Panc1 (cell line): ENCODE measurements at regions not wholly inside any gene's neighbourhood (a gene's known extent, or its start where the extent isn't known, plus 50 kb on each side); places are given as distances from the start of the nearest gene placed in this dataset.

Experiments used
- ATAC-seq: fragments of 200-7000 bp; cut with Tn5 transposase; 2 replicates; pipeline ENCODE4 v1.9.1; 2020; ENCODE audit warnings: mild to moderate bottlenecking, moderate library complexity
- BruUV-seq: library from RNA; stranded (reverse); fragments of 400-500 nt; replicated peaks from 2 replicates; lab custom pipeline; 2021; lab: Mats Ljungman, UMichigan
- CTCF ChIA-PET: fragments of 300-600 bp; sonication (Branson Sonifier 250); formaldehyde crosslinking; loops from one replicate; lab custom pipeline; 2022; ENCODE audit warnings: antibody characterized with exemption; lab: Charles Lee
- POLR2A ChIA-PET: fragments of 300-600 bp; sonication (Branson Sonifier 250); formaldehyde crosslinking; loops from one replicate; lab custom pipeline; 2022; ENCODE audit warnings: antibody characterized with exemption; lab: Charles Lee
- DNase-seq: peaks from one replicate; pipeline ENCODE4 v3.0.0-alpha.2; 2010; ENCODE audit warnings: low read depth, low spot score
- H3K27ac ChIP-seq: 2 replicates; pipeline ENCODE4 v1.5.1; 2011; ENCODE audit warnings: mild to moderate bottlenecking, low read length, inconsistent platforms
- H3K27me3 ChIP-seq: fragments of 200-500 bp; sonication (Bioruptor generic); 2 replicates; pipeline ENCODE4 v1.6.0; 2014; ENCODE audit warnings: low read length, inconsistent platforms; ENCODE audit not compliant: control insufficient read depth, insufficient read depth
- H3K36me3 ChIP-seq: fragments of 200-500 bp; sonication (Bioruptor generic); 2 replicates; pipeline ENCODE4 v1.5.1; 2014; ENCODE audit warnings: inconsistent platforms, mild to moderate bottlenecking, low read length, moderate library complexity; ENCODE audit not compliant: control insufficient read depth, insufficient read depth
- H3K4me1 ChIP-seq: 2 replicates; pipeline ENCODE4 v1.5.1; 2011; ENCODE audit warnings: inconsistent platforms, mild to moderate bottlenecking, low read length, moderate library complexity; ENCODE audit not compliant: control insufficient read depth, insufficient read depth
- H3K4me3 ChIP-seq, 2 experiments: 2 replicates each; pipeline ENCODE4 v1.5.1; 2011 to 2012; ENCODE audit warnings: low read depth in 2 of 2, low read length in 2 of 2, mild to moderate bottlenecking in 2 of 2, inconsistent platforms in 1 of 2, moderate library complexity in 1 of 2
- H3K9me3 ChIP-seq: fragments of 200-500 bp; sonication (Bioruptor generic); 2 replicates; pipeline ENCODE4 v1.5.1; 2014; ENCODE audit warnings: low read depth, mild to moderate bottlenecking, inconsistent platforms, low read length, moderate library complexity; ENCODE audit not compliant: control insufficient read depth, insufficient read depth
- POLR2AphosphoS5 ChIP-seq: IDR thresholded peaks from 2 replicates; pipeline ENCODE4 v1.6.1; 2012; ENCODE audit warnings: mild to moderate bottlenecking, low read depth, low read length, moderate library complexity
- SIN3A ChIP-seq: IDR thresholded peaks from 2 replicates; pipeline ENCODE4 v1.6.1; 2012; ENCODE audit warnings: low read depth, mild to moderate bottlenecking, low read length, moderate library complexity, borderline replicate concordance; ENCODE audit not compliant: insufficient read depth
- TCF7L2 ChIP-seq: IDR thresholded peaks from 2 replicates; pipeline ENCODE4 v1.6.1; 2011; ENCODE audit warnings: mild to moderate bottlenecking, low read depth, low read length, inconsistent platforms
- in situ Hi-C: cut with HindIII; loops from 2 replicates; pipeline ENCODE4 v1.10.0; 2016; ENCODE audit warnings: low sequenced_read_pairs, low pct_unique_long_range_greater_than_20kb
- intact Hi-C: fragments of 100-400 bp; cut with micrococcal nuclease; formaldehyde crosslinking; loops from one replicate; pipeline ENCODE4 v1.10.0; 2022; ENCODE audit not compliant: unreplicated experiment
- TF ChIP-seq, protein P1 (sequence below), 2 experiments: IDR thresholded peaks; 2 replicates each; pipeline ENCODE4 v1.6.1; 2011 to 2012; ENCODE audit warnings: low read depth in 2 of 2, control low read depth in 1 of 2, low read length in 1 of 2, mild to moderate bottlenecking in 1 of 2, moderate library complexity in 1 of 2; ENCODE audit not compliant: insufficient read depth in 1 of 2
- TF ChIP-seq, protein P2 (sequence below): fragments of 450-650 bp; IDR thresholded peaks from 2 replicates; pipeline ENCODE4 v1.5.1; 2017; ENCODE audit warnings: mild to moderate bottlenecking

DNA sequence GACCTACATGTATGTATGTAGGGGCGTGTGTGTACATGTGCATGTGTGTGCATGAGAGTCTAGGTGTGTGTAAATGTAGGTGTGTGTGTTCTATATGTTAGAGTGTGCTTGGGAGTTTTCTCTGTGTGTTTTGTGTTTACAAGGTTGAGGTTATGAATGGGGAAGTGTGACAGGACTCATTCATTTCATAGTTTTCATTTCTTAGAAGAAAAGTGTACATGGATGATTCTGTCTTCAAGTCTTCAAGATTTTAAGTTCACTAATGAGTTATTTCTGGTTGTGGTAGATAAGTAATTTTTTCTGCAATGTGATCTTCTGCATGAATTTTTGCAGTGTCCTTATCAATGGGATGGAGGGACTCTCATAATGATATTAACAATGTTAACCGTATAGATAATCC is 118.2 kb upstream of the SLC10A2 start:
- TF ChIP-seq POLR2AphosphoS5 (no peak), SIN3A (no peak), TCF7L2 (no peak)
- TF ChIP-seq, protein P1, sequence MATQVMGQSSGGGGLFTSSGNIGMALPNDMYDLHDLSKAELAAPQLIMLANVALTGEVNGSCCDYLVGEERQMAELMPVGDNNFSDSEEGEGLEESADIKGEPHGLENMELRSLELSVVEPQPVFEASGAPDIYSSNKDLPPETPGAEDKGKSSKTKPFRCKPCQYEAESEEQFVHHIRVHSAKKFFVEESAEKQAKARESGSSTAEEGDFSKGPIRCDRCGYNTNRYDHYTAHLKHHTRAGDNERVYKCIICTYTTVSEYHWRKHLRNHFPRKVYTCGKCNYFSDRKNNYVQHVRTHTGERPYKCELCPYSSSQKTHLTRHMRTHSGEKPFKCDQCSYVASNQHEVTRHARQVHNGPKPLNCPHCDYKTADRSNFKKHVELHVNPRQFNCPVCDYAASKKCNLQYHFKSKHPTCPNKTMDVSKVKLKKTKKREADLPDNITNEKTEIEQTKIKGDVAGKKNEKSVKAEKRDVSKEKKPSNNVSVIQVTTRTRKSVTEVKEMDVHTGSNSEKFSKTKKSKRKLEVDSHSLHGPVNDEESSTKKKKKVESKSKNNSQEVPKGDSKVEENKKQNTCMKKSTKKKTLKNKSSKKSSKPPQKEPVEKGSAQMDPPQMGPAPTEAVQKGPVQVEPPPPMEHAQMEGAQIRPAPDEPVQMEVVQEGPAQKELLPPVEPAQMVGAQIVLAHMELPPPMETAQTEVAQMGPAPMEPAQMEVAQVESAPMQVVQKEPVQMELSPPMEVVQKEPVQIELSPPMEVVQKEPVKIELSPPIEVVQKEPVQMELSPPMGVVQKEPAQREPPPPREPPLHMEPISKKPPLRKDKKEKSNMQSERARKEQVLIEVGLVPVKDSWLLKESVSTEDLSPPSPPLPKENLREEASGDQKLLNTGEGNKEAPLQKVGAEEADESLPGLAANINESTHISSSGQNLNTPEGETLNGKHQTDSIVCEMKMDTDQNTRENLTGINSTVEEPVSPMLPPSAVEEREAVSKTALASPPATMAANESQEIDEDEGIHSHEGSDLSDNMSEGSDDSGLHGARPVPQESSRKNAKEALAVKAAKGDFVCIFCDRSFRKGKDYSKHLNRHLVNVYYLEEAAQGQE (IDR thresholded peaks at IDR 0.05; ENCODE audit: insufficient read depth in 1 of 2, low read depth in 2 of 2, low read length in 1 of 2): no peak
- TF ChIP-seq, protein P2, sequence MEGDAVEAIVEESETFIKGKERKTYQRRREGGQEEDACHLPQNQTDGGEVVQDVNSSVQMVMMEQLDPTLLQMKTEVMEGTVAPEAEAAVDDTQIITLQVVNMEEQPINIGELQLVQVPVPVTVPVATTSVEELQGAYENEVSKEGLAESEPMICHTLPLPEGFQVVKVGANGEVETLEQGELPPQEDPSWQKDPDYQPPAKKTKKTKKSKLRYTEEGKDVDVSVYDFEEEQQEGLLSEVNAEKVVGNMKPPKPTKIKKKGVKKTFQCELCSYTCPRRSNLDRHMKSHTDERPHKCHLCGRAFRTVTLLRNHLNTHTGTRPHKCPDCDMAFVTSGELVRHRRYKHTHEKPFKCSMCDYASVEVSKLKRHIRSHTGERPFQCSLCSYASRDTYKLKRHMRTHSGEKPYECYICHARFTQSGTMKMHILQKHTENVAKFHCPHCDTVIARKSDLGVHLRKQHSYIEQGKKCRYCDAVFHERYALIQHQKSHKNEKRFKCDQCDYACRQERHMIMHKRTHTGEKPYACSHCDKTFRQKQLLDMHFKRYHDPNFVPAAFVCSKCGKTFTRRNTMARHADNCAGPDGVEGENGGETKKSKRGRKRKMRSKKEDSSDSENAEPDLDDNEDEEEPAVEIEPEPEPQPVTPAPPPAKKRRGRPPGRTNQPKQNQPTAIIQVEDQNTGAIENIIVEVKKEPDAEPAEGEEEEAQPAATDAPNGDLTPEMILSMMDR: no peak
- no peaks in the 10 kb centered on the region for H3K4me1 ChIP-seq
- no peaks in the 10 kb centered on the region for H3K9me3 ChIP-seq
- ATAC-seq (no peak), DNase-seq (no peak)
- BruUV-seq: no TSS peak
- H3K27me3 ChIP-seq: no peaks in the 10 kb centered on the region
- in situ Hi-C loops (no loop called here), intact Hi-C loops (no loop called here)
- H3K4me3 ChIP-seq: no peak overlapping the region
- ChIA-PET CTCF (no interaction called here), POLR2A (no interaction called here)
- H3K36me3 ChIP-seq: no peaks in the 10 kb centered on the region
- H3K27ac ChIP-seq: no peak overlapping the region

DNA sequence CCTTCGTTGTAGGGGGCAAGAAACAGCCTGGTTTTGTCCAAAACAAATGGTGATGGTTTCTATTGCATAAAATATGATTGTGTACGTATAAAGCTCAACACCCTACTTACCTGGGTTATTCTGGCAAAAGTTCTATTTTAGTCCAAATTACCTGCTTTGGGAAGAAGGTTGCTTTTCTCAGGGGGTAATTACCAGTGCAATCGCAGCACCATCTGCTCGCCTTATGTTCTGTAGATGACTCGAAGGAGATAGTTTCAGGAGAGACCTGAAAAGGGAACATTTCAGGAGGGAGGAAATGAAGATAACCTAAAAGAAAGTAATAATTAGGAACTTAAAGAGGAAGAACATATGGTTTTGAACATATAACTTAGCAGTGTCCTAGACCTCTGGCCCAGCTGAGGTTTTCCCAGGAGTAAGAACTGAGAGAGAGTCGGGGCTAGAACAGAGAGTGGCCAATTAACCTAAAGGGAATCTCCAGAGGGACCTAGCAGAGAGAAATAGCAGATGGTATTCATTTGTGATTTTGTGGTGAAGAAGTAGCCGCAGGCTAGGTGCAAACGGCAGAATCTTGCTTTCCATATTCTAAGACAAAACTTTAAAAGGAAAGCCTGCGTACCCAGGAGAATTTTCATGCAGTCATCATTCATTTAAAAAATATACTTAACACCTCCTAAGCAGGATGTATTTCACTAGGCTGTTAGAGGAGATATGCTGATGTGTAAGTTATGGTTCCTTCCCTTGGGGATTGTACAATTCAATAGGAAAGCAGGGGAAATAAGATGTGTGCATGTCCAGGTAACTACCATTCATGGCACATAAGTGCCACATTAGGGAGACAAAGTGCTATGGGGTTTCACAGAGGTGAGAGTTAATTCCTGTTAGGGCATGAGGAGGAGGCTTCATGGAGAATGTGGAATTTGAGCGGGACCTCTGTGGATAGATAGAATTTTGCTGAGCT is 113.0 kb upstream of the SLC10A2 start:
- TF ChIP-seq SIN3A (no peak), POLR2AphosphoS5 (no peak), TCF7L2 (no peak)
- no peak overlapping the region for H3K4me3 ChIP-seq
- ChIA-PET CTCF (no interaction called here), POLR2A (no interaction called here)
- in situ Hi-C loops: no loop called here
- DNase-seq (no peak), ATAC-seq (no peak)
- intact Hi-C loops: no loop called here
- no peak overlapping the region for H3K27ac ChIP-seq
- BruUV-seq: no TSS peak
- H3K9me3 ChIP-seq: no peaks in the 10 kb centered on the region
- no peaks in the 10 kb centered on the region for H3K36me3 ChIP-seq
- no peaks in the 10 kb centered on the region for H3K4me1 ChIP-seq
- H3K27me3 ChIP-seq: no peaks in the 10 kb centered on the region

DNA sequence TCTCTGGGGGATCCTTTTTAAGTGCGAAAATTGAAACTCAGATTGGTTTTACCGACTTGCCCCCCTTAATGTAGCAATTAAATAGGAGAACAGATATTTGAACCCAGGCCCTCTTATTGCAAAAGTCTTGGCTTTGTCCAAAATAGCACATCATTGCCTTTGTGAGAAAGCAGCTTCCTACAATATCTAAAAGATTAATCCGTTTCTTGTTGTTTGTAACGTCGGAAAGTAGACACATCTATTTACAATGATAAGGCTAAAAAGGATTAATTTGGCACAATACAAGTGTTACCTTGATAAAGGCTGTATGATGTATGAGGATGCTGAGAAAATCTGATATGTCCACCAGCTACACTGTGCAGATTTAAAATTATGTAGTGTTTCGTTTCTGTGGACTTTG is 108.7 kb upstream of the SLC10A2 start:
- Histone ChIP-seq H3K4me3 (no peak overlapping the region), H3K36me3 (no peaks in the 10 kb centered on the region), H3K9me3 (no peaks in the 10 kb centered on the region), H3K27me3 (no peaks in the 10 kb centered on the region), H3K27ac (no peak overlapping the region), H3K4me1 (no peaks in the 10 kb centered on the region)
- CTCF ChIA-PET: no interaction called here
- POLR2A ChIA-PET: interaction anchor here (0.5 kb wide), 1 partner anchor 1652 kb away, joined by 3 read pairs; no protein-coding TSS in a partner anchor
- intact Hi-C loops: no loop called here
- DNase-seq (no peak), ATAC-seq (no peak)
- TF ChIP-seq, protein P1 (IDR thresholded peaks at IDR 0.05; ENCODE audit: insufficient read depth in 1 of 2, low read depth in 2 of 2, low read length in 1 of 2): no peak
- TF ChIP-seq, protein P2: no peak
- TF ChIP-seq SIN3A (no peak), POLR2AphosphoS5 (no peak), TCF7L2 (no peak)
- in situ Hi-C loops: no loop called here
- BruUV-seq: no TSS peak
